K562 (cell line): ENCODE measurements at regions not wholly inside any gene's neighbourhood (a gene's known extent, or its start where the extent isn't known, plus 50 kb on each side); places are given as distances from the start of the nearest gene placed in this dataset.

Experiments
- ATAC-seq: fragments of 200-7000 bp; cut with Tn5 transposase; 3 replicates; pipeline ENCODE4 v1.9.1; 2020; ENCODE audit warnings: moderate library complexity
- BruUV-seq: library from RNA; stranded (reverse); fragments of 400-500 nt; replicated peaks from 2 replicates; lab custom pipeline; 2021; lab: Mats Ljungman, UMichigan
- CTCF ChIA-PET: fragments of 300-600 bp; formaldehyde crosslinking; extraction: SDS; loops from one replicate; lab custom pipeline; 2021; ENCODE audit warnings: low intra/inter-chr PET ratio; lab: Yijun Ruan, JAX
- POLR2A ChIA-PET: fragments of 300-600, 350-650 bp; sonication (Branson Sonifier 250); formaldehyde crosslinking; extraction: SDS; loops from one replicate; lab custom pipeline; 2021; ENCODE audit warnings: antibody characterized with exemption, inconsistent platforms; lab: Yijun Ruan, JAX
- DNase-seq, 4 experiments: peaks; one replicate each; pipeline versions ENCODE4 v3.0.0 to v3.0.0-alpha.2; 2011 to 2018; ENCODE audit warnings: low spot score in 3 of 4, mixed read lengths in 3 of 4; ENCODE audit errors: extremely low read depth in 1 of 4
- FAIRE-seq: peaks from 2 replicates; lab custom pipeline; 2011; peaks lifted over from hg19 to GRCh38; lab: Jason Lieb, UNC
- H2AFZ ChIP-seq: 2 replicates; pipeline ENCODE4 v1.6.0; 2011; ENCODE audit warnings: low read depth, low read length, control low read depth, inconsistent platforms
- H3K27ac ChIP-seq: fragments of 200-600 bp; 3 replicates; pipeline ENCODE4 v1.8.0; 2011; ENCODE audit warnings: low read depth, mild to moderate bottlenecking, control low read depth, inconsistent platforms, low read length, moderate library complexity, mixed read lengths; ENCODE audit errors: extremely low read depth
- H3K27me3 ChIP-seq, 2 experiments: fragments of 300-600 bp in 1 of 2; 2 replicates in 1 of 2; 3 replicates in 1 of 2; pipeline versions ENCODE4 v1.6.0 to v1.8.0; 2011; ENCODE audit warnings: inconsistent platforms in 2 of 2, low read length in 2 of 2, mild to moderate bottlenecking in 1 of 2, mixed read lengths in 1 of 2, moderate library complexity in 1 of 2; ENCODE audit not compliant: control insufficient read depth in 2 of 2, insufficient read depth in 2 of 2
- H3K36me3 ChIP-seq: fragments of 300-600 bp; 3 replicates; pipeline ENCODE4 v1.8.0; 2011; ENCODE audit warnings: mild to moderate bottlenecking, low read length, inconsistent platforms; ENCODE audit not compliant: control insufficient read depth, insufficient read depth
- H3K4me1 ChIP-seq, 2 experiments: fragments of 200-600 bp in 1 of 2; replicated peaks in 1 of 2; 2 replicates in 1 of 2; 3 replicates in 1 of 2; pipeline versions ENCODE4 v1.5.1 to v1.8.0; 2011; ENCODE audit warnings: inconsistent platforms in 2 of 2, low read length in 2 of 2, mild to moderate bottlenecking in 1 of 2, mixed read lengths in 1 of 2, moderate library complexity in 1 of 2; ENCODE audit not compliant: control insufficient read depth in 2 of 2, insufficient read depth in 2 of 2
- H3K4me2 ChIP-seq: 2 replicates; pipeline ENCODE4 v1.6.1; 2011; ENCODE audit warnings: low read length, control low read depth, inconsistent platforms, mixed read lengths; ENCODE audit not compliant: insufficient read depth
- H3K4me3 ChIP-seq: fragments of 200-600 bp; sonication (generic), shearing (Covaris generic); 2 replicates; pipeline ENCODE4 v1.5.1; 2016; ENCODE audit warnings: control low read depth, inconsistent platforms
- H3K79me2 ChIP-seq: fragments of 200-600 bp; 3 replicates; pipeline ENCODE4 v1.8.0; 2011; ENCODE audit warnings: low read length, inconsistent platforms; ENCODE audit not compliant: control insufficient read depth, insufficient read depth
- H3K9ac ChIP-seq, 2 experiments: 2 replicates each; pipeline versions ENCODE4 v1.6.0 to v1.6.1; 2011; ENCODE audit warnings: low read depth in 2 of 2, low read length in 2 of 2, control low read depth in 1 of 2, inconsistent platforms in 1 of 2, mild to moderate bottlenecking in 1 of 2, mixed read lengths in 1 of 2; ENCODE audit not compliant: insufficient read depth in 1 of 2
- H3K9me1 ChIP-seq: one replicate; pipeline ENCODE4 v1.6.0; 2011; ENCODE audit warnings: inconsistent platforms, mild to moderate bottlenecking, low read length, moderate library complexity; ENCODE audit not compliant: control insufficient read depth, insufficient read depth
- H3K9me3 ChIP-seq: replicated peaks from 2 replicates; pipeline ENCODE4 v1.5.1; 2011; ENCODE audit warnings: low read depth, low read length, inconsistent platforms; ENCODE audit not compliant: control insufficient read depth, insufficient read depth
- H4K20me1 ChIP-seq: replicated peaks from 2 replicates; pipeline ENCODE4 v1.6.1; 2011; ENCODE audit warnings: low read length, inconsistent platforms, mixed read lengths; ENCODE audit not compliant: control insufficient read depth, insufficient read depth
- BCL6 ChIP-seq: fragments of 250-450 bp; sonication (Bioruptor Pico); IDR thresholded peaks from 2 replicates; pipeline ENCODE4 v1.4.0; 2020
- COPS2 ChIP-seq: fragments of 450-650 bp; conservative IDR thresholded peaks from 2 replicates; pipeline ENCODE4 v1.6.1; 2016; ENCODE audit warnings: mild to moderate bottlenecking, moderate library complexity
- CREM ChIP-seq: IDR thresholded peaks from 2 replicates; pipeline ENCODE4 v1.6.1; 2014; ENCODE audit warnings: antibody characterized with exemption, low read depth
- GATA2 ChIP-seq: sonication (generic); formaldehyde crosslinking; IDR thresholded peaks from 2 replicates; pipeline ENCODE4 v1.4.0; 2020; ENCODE audit warnings: mild to moderate bottlenecking, missing genetic modification reagents
- GTF2E2 ChIP-seq: fragments of 200-800 bp; sonication (Bioruptor generic); IDR thresholded peaks from 2 replicates; pipeline ENCODE4 v1.6.1; 2016; ENCODE audit warnings: missing genetic modification characterization, missing compliant biosample characterization
- KHSRP ChIP-seq: fragments of 450-650 bp; IDR thresholded peaks from 2 replicates; pipeline ENCODE4 v1.6.1; 2017
- KLF13 ChIP-seq: fragments of 450-650 bp; IDR thresholded peaks from 2 replicates; pipeline ENCODE4 v1.6.1; 2016; ENCODE audit warnings: missing genetic modification characterization, low read depth, mild to moderate bottlenecking, missing compliant biosample characterization, moderate library complexity, borderline replicate concordance
- MXI1 ChIP-seq: IDR thresholded peaks from 2 replicates; pipeline ENCODE4 v1.6.1; 2011; ENCODE audit warnings: low read depth, mild to moderate bottlenecking, improper control_type of control experiment, low read length
- PTRF ChIP-seq: fragments of 450-650 bp; IDR thresholded peaks from 2 replicates; pipeline ENCODE4 v1.6.1; 2016; ENCODE audit warnings: mild to moderate bottlenecking, missing genetic modification characterization, missing compliant biosample characterization
- PURB ChIP-seq: sonication (generic); formaldehyde crosslinking; IDR thresholded peaks from 2 replicates; pipeline ENCODE4 v1.9.0; 2021; ENCODE audit warnings: low read depth, mild to moderate bottlenecking, missing genetic modification reagents
- RHOXF2B ChIP-seq: fragments of 250-450 bp; sonication (Bioruptor Pico); conservative IDR thresholded peaks from 2 replicates; pipeline ENCODE4 v1.5.1; 2021
- SMARCE1 ChIP-seq: fragments of 450-650 bp; IDR thresholded peaks from 2 replicates; pipeline ENCODE4 v1.7.1; 2016; ENCODE audit warnings: mild to moderate bottlenecking
- TCF7 ChIP-seq: sonication (generic); IDR thresholded peaks from 2 replicates; pipeline ENCODE4 v1.6.1; 2016; ENCODE audit warnings: antibody characterized with exemption, borderline replicate concordance
- ZNF695 ChIP-seq: fragments of 450-650 bp; formaldehyde crosslinking; IDR thresholded peaks from 2 replicates; pipeline ENCODE4 v1.4.0; 2020; ENCODE audit warnings: mild to moderate bottlenecking, moderate library complexity
- ZNF75A ChIP-seq: fragments of 450-650 bp; formaldehyde crosslinking; IDR thresholded peaks from 2 replicates; pipeline ENCODE4 v1.4.0; 2020; ENCODE audit warnings: mild to moderate bottlenecking
- WGBS: fragments of 100-300 bp; shearing (Covaris generic); methylation state at CpG from one replicate; pipeline ENCODE4 v1.1.6; 2016; ENCODE audit warnings: low coverage, mixed read lengths; ENCODE audit not compliant: insufficient coverage; ENCODE audit errors: missing lambda C conversion rate; 5-methylcytosine and 5-hydroxymethylcytosine counted together
- in situ Hi-C: fragments of 300-500 bp; cut with MboI; formaldehyde crosslinking; loops from 4 replicates; pipeline ENCODE4 v1.15.0; 2018; ENCODE audit warnings: inconsistent platforms, mixed read lengths
- intact Hi-C: fragments of 100-400 bp; cut with micrococcal nuclease; formaldehyde crosslinking; loops from 2 replicates; pipeline ENCODE4 v1.14.2; 2022
- TF ChIP-seq, protein P1 (sequence below): sonication (generic); formaldehyde crosslinking; IDR thresholded peaks from 2 replicates; pipeline ENCODE4 v1.8.1; 2023; ENCODE audit warnings: mild to moderate bottlenecking, missing genetic modification reagents
- TF ChIP-seq, protein P2 (sequence below), 2 experiments: IDR thresholded peaks; 2 replicates each; pipeline ENCODE4 v1.6.1; 2012; ENCODE audit warnings: improper control_type of control experiment in 2 of 2, low read depth in 2 of 2, low read length in 2 of 2, borderline replicate concordance in 1 of 2
- TF ChIP-seq, protein P3 (sequence below): sonication (generic); formaldehyde crosslinking; IDR thresholded peaks from 2 replicates; pipeline ENCODE4 v1.8.0; 2022; ENCODE audit warnings: mild to moderate bottlenecking, missing genetic modification reagents
- TF ChIP-seq, protein P4 (sequence below): fragments of 250-450 bp; sonication (Bioruptor Pico); IDR thresholded peaks from 2 replicates; pipeline ENCODE4 v1.4.0; 2020; ENCODE audit warnings: borderline replicate concordance

DNA sequence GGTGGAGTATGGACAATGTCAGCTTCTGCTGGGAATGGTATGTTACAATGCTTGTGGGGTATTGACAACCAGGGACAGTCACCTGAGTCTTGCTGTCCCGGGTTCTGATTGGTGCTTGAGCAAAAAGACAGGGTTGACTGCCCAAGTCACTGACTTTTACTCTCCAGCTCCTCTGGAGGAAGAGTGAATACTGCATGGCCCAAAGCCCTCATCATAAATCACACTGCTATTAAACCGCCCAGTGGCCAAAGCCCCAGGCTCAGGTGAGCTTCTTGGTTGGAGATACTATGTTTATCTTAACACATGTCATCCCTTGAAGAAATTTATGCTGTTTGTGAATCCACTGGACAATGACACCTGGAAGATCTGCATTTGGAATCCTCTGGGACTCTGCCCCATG is 90.0 kb upstream of the IGFBP3 start:
- CTCF ChIA-PET: no interaction called here
- TF ChIP-seq SMARCE1 (no peak), KLF13 (tag) (no peak), CREM (no peak), GTF2E2 (tag) (no peak), GATA2 (CRISPR knock-in tag) (no peak), ZNF75A (CRISPR knock-in tag) (no peak), RHOXF2B (no peak), KHSRP (no peak), BCL6 (CRISPR knock-in tag) (no peak), MXI1 (no peak), TCF7 (no peak), ZNF695 (no peak), PTRF (tag) (no peak), COPS2 (no peak), PURB (CRISPR knock-in tag) (no peak)
- TF ChIP-seq, protein P1, sequence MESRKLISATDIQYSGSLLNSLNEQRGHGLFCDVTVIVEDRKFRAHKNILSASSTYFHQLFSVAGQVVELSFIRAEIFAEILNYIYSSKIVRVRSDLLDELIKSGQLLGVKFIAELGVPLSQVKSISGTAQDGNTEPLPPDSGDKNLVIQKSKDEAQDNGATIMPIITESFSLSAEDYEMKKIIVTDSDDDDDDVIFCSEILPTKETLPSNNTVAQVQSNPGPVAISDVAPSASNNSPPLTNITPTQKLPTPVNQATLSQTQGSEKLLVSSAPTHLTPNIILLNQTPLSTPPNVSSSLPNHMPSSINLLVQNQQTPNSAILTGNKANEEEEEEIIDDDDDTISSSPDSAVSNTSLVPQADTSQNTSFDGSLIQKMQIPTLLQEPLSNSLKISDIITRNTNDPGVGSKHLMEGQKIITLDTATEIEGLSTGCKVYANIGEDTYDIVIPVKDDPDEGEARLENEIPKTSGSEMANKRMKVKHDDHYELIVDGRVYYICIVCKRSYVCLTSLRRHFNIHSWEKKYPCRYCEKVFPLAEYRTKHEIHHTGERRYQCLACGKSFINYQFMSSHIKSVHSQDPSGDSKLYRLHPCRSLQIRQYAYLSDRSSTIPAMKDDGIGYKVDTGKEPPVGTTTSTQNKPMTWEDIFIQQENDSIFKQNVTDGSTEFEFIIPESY (CRISPR knock-in tag): no peak
- TF ChIP-seq, protein P2, sequence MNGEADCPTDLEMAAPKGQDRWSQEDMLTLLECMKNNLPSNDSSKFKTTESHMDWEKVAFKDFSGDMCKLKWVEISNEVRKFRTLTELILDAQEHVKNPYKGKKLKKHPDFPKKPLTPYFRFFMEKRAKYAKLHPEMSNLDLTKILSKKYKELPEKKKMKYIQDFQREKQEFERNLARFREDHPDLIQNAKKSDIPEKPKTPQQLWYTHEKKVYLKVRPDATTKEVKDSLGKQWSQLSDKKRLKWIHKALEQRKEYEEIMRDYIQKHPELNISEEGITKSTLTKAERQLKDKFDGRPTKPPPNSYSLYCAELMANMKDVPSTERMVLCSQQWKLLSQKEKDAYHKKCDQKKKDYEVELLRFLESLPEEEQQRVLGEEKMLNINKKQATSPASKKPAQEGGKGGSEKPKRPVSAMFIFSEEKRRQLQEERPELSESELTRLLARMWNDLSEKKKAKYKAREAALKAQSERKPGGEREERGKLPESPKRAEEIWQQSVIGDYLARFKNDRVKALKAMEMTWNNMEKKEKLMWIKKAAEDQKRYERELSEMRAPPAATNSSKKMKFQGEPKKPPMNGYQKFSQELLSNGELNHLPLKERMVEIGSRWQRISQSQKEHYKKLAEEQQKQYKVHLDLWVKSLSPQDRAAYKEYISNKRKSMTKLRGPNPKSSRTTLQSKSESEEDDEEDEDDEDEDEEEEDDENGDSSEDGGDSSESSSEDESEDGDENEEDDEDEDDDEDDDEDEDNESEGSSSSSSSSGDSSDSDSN (IDR thresholded peaks at IDR 0.05; ENCODE audit: borderline replicate concordance in 1 of 2, low read depth in 2 of 2, low read length in 2 of 2): no peak
- TF ChIP-seq, protein P3, sequence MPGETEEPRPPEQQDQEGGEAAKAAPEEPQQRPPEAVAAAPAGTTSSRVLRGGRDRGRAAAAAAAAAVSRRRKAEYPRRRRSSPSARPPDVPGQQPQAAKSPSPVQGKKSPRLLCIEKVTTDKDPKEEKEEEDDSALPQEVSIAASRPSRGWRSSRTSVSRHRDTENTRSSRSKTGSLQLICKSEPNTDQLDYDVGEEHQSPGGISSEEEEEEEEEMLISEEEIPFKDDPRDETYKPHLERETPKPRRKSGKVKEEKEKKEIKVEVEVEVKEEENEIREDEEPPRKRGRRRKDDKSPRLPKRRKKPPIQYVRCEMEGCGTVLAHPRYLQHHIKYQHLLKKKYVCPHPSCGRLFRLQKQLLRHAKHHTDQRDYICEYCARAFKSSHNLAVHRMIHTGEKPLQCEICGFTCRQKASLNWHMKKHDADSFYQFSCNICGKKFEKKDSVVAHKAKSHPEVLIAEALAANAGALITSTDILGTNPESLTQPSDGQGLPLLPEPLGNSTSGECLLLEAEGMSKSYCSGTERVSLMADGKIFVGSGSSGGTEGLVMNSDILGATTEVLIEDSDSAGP (CRISPR knock-in tag): no peak
- TF ChIP-seq, protein P4, sequence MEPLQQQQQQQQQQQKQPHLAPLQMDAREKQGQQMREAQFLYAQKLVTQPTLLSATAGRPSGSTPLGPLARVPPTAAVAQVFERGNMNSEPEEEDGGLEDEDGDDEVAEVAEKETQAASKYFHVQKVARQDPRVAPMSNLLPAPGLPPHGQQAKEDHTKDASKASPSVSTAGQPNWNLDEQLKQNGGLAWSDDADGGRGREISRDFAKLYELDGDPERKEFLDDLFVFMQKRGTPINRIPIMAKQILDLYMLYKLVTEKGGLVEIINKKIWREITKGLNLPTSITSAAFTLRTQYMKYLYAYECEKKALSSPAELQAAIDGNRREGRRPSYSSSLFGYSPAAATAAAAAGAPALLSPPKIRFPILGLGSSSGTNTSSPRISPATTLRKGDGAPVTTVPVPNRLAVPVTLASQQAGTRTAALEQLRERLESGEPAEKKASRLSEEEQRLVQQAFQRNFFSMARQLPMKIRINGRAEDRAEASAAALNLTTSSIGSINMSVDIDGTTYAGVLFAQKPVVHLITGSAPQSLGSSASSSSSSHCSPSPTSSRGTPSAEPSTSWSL: no peak

More for the DNA sequence above, 90.0 kb upstream of the IGFBP3 start:
- BruUV-seq: no TSS peak
- no peaks in the 10 kb centered on the region for H3K9me1 ChIP-seq
- FAIRE-seq: no peak
- H3K4me3 ChIP-seq: no peak overlapping the region
- 0% methylated on average over 2 of the region's 2 CpGs for WGBS
- no peaks in the 10 kb centered on the region for H3K79me2 ChIP-seq
- no peak for DNase-seq
- no peak overlapping the region for H3K27ac ChIP-seq
- H3K9me3 ChIP-seq: no peaks in the 10 kb centered on the region
- intact Hi-C loops: no loop called here
- POLR2A ChIA-PET: no interaction called here
- no peak for ATAC-seq
- H2AFZ ChIP-seq: no peak overlapping the region
- H3K4me1 ChIP-seq: no peaks in the 10 kb centered on the region; a peak in 1 of 5 replicates
- in situ Hi-C loops: no loop called here
- H4K20me1 ChIP-seq: no peaks in the 10 kb centered on the region
- no peaks in the 10 kb centered on the region for H3K27me3 ChIP-seq
- no peak overlapping the region for H3K4me2 ChIP-seq
- H3K36me3 ChIP-seq: no peaks in the 10 kb centered on the region
- H3K9ac ChIP-seq: no peak overlapping the region
